ENCODE measurements at regions not wholly inside any gene's neighbourhood (a gene's known extent, or its start where the extent isn't known, plus 50 kb on each side); places are given as distances from the start of the nearest gene placed in this dataset.

GRCh38 chr5:166909040-166909439 is 1382.4 kb upstream of the WWC1 start:
- no peak for TF ChIP-seq POLR2A (IDR thresholded peaks at IDR 0.05; ENCODE audit: low read length)
- no peak for TF ChIP-seq GATA1 (IDR thresholded peaks at IDR 0.05; ENCODE audit: low read depth, low read length)
